ENCODE measurements at regions not wholly inside any gene's neighbourhood (a gene's known extent, or its start where the extent isn't known, plus 50 kb on each side); places are given as distances from the start of the nearest gene placed in this dataset.

GRCh38 chr2:123500346-123500745, 524.7 kb upstream of the CNTNAP5 start:
- DNase-seq (ENCODE audit: low read depth, low spot score), result no peak
- H3K36me3 ChIP-seq (ENCODE audit: control insufficient read depth, insufficient read depth, low read length), result no peaks in the 10 kb centered on the region
- intact Hi-C loops (cut with micrococcal nuclease; ENCODE audit: unreplicated experiment) (no loop called here), in situ Hi-C loops (cut with HindIII; ENCODE audit: low pct_unique_long_range_greater_than_20kb, low sequenced_read_pairs) (no loop called here)
- POLR2A ChIA-PET, result no interaction called here
- no TSS peak for BruUV-seq (replicated peaks)
- ATAC-seq, result no peak
- CTCF ChIA-PET, result no interaction called here
- no peaks in the 10 kb centered on the region for H3K9me3 ChIP-seq (ENCODE audit: control insufficient read depth, insufficient read depth, low read depth, low read length)
- H3K27ac ChIP-seq (ENCODE audit: low read length), result no peak overlapping the region
- no peaks in the 10 kb centered on the region for H3K4me1 ChIP-seq (ENCODE audit: control insufficient read depth, insufficient read depth, low read length)
- TF ChIP-seq CTCF (IDR thresholded peaks at IDR 0.05) (no peak), TCF7L2 (IDR thresholded peaks at IDR 0.05; ENCODE audit: low read depth, low read length) (no peak), SIN3A (IDR thresholded peaks at IDR 0.05; ENCODE audit: borderline replicate concordance, insufficient read depth, low read depth, low read length) (no peak), REST (IDR thresholded peaks at IDR 0.05; ENCODE audit: insufficient read depth in 1 of 2, low read depth in 2 of 2, low read length in 1 of 2) (no peak), POLR2AphosphoS5 (IDR thresholded peaks at IDR 0.05; ENCODE audit: low read depth, low read length) (no peak)
- no peak overlapping the region for H3K4me3 ChIP-seq (ENCODE audit: low read depth in 2 of 2, low read length in 2 of 2)
- H3K27me3 ChIP-seq (ENCODE audit: control insufficient read depth, insufficient read depth, low read length), result no peaks in the 10 kb centered on the region

GRCh38 chr2:123500988-123501387, 524.1 kb upstream of the CNTNAP5 start:
- no peak for TF ChIP-seq TCF7L2 (IDR thresholded peaks at IDR 0.05; ENCODE audit: low read depth, low read length)
- no peak for TF ChIP-seq SIN3A (IDR thresholded peaks at IDR 0.05; ENCODE audit: borderline replicate concordance, insufficient read depth, low read depth, low read length)
- no peak for TF ChIP-seq REST (IDR thresholded peaks at IDR 0.05; ENCODE audit: insufficient read depth in 1 of 2, low read depth in 2 of 2, low read length in 1 of 2)
- no peak for TF ChIP-seq POLR2AphosphoS5 (IDR thresholded peaks at IDR 0.05; ENCODE audit: low read depth, low read length)
- TF ChIP-seq CTCF (IDR thresholded peaks at IDR 0.05), result no peak
- 0 out of 2 replicates have a peak, but pooled peaks cover 3% of the 10 kb centered on the region for H3K9me3 ChIP-seq (ENCODE audit: control insufficient read depth, insufficient read depth, low read depth, low read length)
- DNase-seq (ENCODE audit: low read depth, low spot score) (no peak), ATAC-seq (no peak)
- H3K27me3 ChIP-seq (ENCODE audit: control insufficient read depth, insufficient read depth, low read length), result no peaks in the 10 kb centered on the region
- intact Hi-C loops (cut with micrococcal nuclease; ENCODE audit: unreplicated experiment), result no loop called here
- in situ Hi-C loops (cut with HindIII; ENCODE audit: low pct_unique_long_range_greater_than_20kb, low sequenced_read_pairs), result no loop called here
- H3K27ac ChIP-seq (ENCODE audit: low read length), result no peak overlapping the region
- no peaks in the 10 kb centered on the region for H3K4me1 ChIP-seq (ENCODE audit: control insufficient read depth, insufficient read depth, low read length)
- ChIA-PET POLR2A (no interaction called here), CTCF (no interaction called here)
- no TSS peak for BruUV-seq (replicated peaks)
- no peak overlapping the region for H3K4me3 ChIP-seq (ENCODE audit: low read depth in 2 of 2, low read length in 2 of 2)
- no peaks in the 10 kb centered on the region for H3K36me3 ChIP-seq (ENCODE audit: control insufficient read depth, insufficient read depth, low read length)

Measured in Panc1 (cell line).